ENCODE measurements at regions not wholly inside any gene's neighbourhood (a gene's known extent, or its start where the extent isn't known, plus 50 kb on each side); places are given as distances from the start of the nearest gene placed in this dataset.

DNA sequence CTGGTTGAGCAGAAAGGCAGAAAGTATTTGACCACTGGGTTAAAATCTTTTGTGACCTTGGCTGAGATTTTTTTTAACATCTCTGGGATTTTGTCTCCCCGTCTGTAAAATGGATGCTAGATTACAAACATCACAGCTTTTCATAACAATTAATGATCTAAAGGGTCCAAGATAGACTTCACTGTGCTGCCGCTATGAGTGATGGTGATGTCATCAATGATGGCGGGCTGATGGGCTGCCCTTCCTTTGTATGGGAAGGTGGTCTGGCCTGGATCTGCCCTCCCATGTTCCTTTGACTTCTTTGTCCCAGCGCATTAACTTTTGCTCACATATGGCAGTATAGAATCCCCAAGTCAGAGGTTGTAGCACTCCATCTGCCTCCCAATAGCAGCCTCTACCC lies 116.7 kb downstream of the IRX5 start:
- Mint-ChIP-seq H3K36me3 (ENCODE audit: low read depth, unreplicated experiment) (no peaks in the 10 kb centered on the region), H3K4me3 (ENCODE audit: unreplicated experiment) (no peak overlapping the region), H3K27ac (ENCODE audit: unreplicated experiment) (no peak overlapping the region), H3K4me1 (ENCODE audit: unreplicated experiment) (peaks cover 16% of the 10 kb centered on the region), H3K27me3 (ENCODE audit: unreplicated experiment) (peaks cover 1% of the 10 kb centered on the region), H3K9me3 (ENCODE audit: unreplicated experiment) (no peaks in the 10 kb centered on the region)
- no peak for DNase-seq (ENCODE audit: low spot score)
- TF ChIP-seq, protein P1, sequence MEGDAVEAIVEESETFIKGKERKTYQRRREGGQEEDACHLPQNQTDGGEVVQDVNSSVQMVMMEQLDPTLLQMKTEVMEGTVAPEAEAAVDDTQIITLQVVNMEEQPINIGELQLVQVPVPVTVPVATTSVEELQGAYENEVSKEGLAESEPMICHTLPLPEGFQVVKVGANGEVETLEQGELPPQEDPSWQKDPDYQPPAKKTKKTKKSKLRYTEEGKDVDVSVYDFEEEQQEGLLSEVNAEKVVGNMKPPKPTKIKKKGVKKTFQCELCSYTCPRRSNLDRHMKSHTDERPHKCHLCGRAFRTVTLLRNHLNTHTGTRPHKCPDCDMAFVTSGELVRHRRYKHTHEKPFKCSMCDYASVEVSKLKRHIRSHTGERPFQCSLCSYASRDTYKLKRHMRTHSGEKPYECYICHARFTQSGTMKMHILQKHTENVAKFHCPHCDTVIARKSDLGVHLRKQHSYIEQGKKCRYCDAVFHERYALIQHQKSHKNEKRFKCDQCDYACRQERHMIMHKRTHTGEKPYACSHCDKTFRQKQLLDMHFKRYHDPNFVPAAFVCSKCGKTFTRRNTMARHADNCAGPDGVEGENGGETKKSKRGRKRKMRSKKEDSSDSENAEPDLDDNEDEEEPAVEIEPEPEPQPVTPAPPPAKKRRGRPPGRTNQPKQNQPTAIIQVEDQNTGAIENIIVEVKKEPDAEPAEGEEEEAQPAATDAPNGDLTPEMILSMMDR (IDR thresholded peaks at IDR 0.05; ENCODE audit: unreplicated experiment) = no peak

DNA sequence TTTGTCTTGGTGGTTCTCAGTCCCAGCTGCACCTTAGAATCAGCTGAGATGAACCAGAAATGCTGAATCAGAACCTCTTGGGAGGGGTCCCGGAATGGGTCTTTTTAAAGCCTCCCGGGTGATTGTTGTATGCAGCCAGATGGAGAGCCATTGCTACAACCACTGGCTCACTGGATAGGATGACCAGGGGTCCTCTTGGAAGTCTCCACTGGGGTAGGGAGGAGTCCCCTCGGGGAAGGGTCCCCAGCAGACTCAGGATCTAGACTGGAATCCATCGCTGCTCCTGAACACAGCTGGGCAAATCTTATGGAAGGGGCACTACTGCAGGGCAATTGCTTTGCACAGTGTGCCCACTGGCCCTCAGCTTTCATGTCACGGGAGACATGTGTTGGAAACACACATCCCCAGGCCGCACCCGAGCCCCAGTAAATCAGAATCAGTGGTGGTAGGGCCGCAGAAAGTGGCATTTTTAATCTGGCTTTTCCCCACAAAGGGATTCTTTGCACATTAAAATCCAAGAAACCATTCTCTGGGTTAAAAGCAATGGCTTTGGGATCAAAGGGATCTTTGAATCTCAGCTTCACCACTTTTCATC lies 117.3 kb downstream of the IRX5 start:
- Mint-ChIP-seq H3K4me1 (ENCODE audit: unreplicated experiment) (peaks cover 16% of the 10 kb centered on the region), H3K27ac (ENCODE audit: unreplicated experiment) (no peak overlapping the region), H3K9me3 (ENCODE audit: unreplicated experiment) (no peaks in the 10 kb centered on the region), H3K4me3 (ENCODE audit: unreplicated experiment) (no peak overlapping the region), H3K27me3 (ENCODE audit: unreplicated experiment) (no peaks in the 10 kb centered on the region), H3K36me3 (ENCODE audit: low read depth, unreplicated experiment) (no peaks in the 10 kb centered on the region)
- TF ChIP-seq, protein P1 (IDR thresholded peaks at IDR 0.05; ENCODE audit: unreplicated experiment) = no peak
- no peak for DNase-seq (ENCODE audit: low spot score)

DNA sequence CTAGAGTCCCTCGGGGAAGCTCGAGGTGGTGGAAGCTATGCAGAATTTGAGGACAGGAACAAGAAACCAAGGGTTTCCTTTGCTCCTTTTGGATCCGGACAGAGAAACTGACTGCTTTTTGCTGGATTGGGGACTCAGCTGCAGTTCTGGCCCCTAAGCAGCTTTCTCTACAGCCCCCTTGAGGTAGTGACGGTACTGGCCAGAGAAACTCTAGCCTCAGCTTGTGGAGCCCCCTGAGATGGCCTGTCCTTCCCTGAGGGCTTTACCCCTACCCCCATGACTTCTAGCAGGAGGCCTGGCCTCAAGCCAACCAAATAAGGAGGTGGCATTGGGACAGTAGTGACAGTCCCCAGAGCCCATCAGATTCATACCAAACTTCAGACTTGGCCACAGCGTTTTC lies 118.1 kb downstream of the IRX5 start:
- no peak overlapping the region for H3K27ac Mint-ChIP-seq (ENCODE audit: unreplicated experiment)
- DNase-seq (ENCODE audit: low spot score) = no peak
- peaks cover 16% of the 10 kb centered on the region for H3K4me1 Mint-ChIP-seq (ENCODE audit: unreplicated experiment)
- H3K36me3 Mint-ChIP-seq (ENCODE audit: low read depth, unreplicated experiment) = no peaks in the 10 kb centered on the region
- H3K9me3 Mint-ChIP-seq (ENCODE audit: unreplicated experiment) = no peaks in the 10 kb centered on the region
- peaks cover 1% of the 10 kb centered on the region for H3K27me3 Mint-ChIP-seq (ENCODE audit: unreplicated experiment)
- no peak overlapping the region for H3K4me3 Mint-ChIP-seq (ENCODE audit: unreplicated experiment)
- TF ChIP-seq, protein P1 (IDR thresholded peaks at IDR 0.05; ENCODE audit: unreplicated experiment) = no peak

DNA sequence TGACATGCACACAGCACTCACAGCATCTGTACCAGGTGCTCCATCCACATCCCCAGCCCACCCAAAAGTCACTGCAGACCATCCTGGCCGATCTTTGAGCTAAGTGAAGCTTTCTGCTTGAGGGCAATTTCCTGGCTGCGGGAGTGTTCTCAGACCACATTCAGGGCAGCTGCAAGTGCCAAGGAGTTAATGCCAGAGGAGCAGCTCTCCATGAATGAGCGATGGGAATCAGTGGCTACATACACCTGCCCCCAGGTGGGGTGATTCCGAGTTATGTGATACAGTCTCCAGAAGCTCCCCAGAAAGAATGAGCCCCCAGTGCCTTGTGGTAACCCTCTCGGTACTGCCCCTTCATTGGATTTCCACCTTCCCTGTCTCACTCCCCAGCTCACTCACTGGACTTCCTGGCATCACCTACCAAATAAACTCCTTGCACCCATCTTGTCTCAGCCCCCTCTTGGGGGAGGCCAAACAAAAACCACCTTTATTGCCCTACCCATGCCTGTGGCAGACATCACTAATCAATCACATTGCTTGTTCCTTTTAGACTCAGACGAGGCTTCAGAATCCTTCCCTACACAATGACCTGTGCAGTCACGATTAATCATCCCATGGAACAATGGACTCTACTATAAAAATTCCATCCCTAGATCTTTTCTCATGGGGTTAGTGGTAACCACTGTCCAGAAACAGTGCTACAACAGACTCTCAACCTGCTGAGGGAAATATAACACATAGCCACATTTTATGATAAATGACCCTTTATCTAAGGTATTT lies 121.1 kb downstream of the IRX5 start:
- H3K9me3 Mint-ChIP-seq (ENCODE audit: unreplicated experiment) = no peaks in the 10 kb centered on the region
- H3K36me3 Mint-ChIP-seq (ENCODE audit: low read depth, unreplicated experiment) = no peaks in the 10 kb centered on the region
- TF ChIP-seq, protein P1 (IDR thresholded peaks at IDR 0.05; ENCODE audit: unreplicated experiment) = no peak
- no peak for DNase-seq (ENCODE audit: low spot score)
- peaks cover 6% of the 10 kb centered on the region for H3K27me3 Mint-ChIP-seq (ENCODE audit: unreplicated experiment)
- no peak overlapping the region for H3K4me3 Mint-ChIP-seq (ENCODE audit: unreplicated experiment)
- no peak overlapping the region for H3K27ac Mint-ChIP-seq (ENCODE audit: unreplicated experiment)
- H3K4me1 Mint-ChIP-seq (ENCODE audit: unreplicated experiment) = peaks cover 18% of the 10 kb centered on the region

DNA sequence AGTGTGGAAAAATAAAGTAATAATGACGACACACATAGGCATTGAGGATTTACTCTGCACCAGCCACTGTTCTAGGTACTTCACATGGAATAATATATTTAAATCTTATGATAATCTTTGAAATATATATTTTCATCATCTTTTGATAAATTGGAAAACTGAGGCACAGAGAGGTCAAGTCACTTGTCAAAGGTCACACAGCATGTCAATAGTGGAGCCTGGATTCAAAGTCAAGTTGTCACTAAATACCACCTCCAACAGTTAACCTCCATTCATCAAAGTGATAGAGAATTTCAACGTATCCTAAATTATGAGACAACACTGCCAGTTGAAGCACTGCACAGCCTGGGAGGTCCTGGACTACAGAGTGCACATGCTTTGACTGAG lies 121.7 kb downstream of the IRX5 start:
- H3K36me3 Mint-ChIP-seq (ENCODE audit: low read depth, unreplicated experiment) = no peaks in the 10 kb centered on the region
- peaks cover 23% of the 10 kb centered on the region for H3K4me1 Mint-ChIP-seq (ENCODE audit: unreplicated experiment)
- H3K9me3 Mint-ChIP-seq (ENCODE audit: unreplicated experiment) = no peaks in the 10 kb centered on the region
- H3K27me3 Mint-ChIP-seq (ENCODE audit: unreplicated experiment) = peaks cover 7% of the 10 kb centered on the region
- TF ChIP-seq, protein P1 (IDR thresholded peaks at IDR 0.05; ENCODE audit: unreplicated experiment) = no peak
- DNase-seq (ENCODE audit: low spot score) = no peak
- no peak overlapping the region for H3K27ac Mint-ChIP-seq (ENCODE audit: unreplicated experiment)
- H3K4me3 Mint-ChIP-seq (ENCODE audit: unreplicated experiment) = no peak overlapping the region
